HG03558 (cell line): ENCODE measurements at regions not wholly inside any gene's neighbourhood (a gene's known extent, or its start where the extent isn't known, plus 50 kb on each side); places are given as distances from the start of the nearest gene placed in this dataset.

Source experiments
- ATAC-seq: cut with Tn5 transposase; IDR thresholded peaks from one replicate; pipeline ENCODE4 v1.9.1; 2021; ENCODE audit warnings: moderate number of reproducible peaks; ENCODE audit not compliant: unreplicated experiment; ENCODE audit errors: extremely low read depth

DNA sequence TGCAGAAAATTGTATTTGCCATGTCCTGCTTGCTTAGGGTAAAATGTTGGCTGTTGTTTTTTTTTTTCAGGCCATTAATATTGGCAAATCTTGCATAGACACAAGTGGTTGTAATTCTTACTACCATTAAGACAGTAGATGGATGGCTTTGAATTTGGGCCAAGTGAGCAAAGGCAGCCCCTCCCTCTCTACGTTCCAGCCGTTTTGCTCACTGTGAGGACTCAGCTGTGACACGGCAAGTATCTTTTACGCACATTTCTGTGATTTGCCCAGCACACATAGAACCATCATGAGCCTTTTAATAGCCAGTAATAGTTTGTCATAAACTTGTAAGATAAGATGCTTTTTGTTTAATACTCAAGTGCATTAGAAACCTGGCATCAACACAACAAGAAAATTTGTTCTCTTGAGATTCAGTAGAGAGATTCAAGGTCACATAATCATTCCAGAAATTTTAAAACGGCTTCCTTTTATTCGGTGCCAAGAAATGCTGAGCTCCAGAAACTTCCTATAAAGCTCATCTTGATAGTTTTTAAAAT, 205.2 kb upstream of the ADCY2 start:
- ATAC-seq: no peak

DNA sequence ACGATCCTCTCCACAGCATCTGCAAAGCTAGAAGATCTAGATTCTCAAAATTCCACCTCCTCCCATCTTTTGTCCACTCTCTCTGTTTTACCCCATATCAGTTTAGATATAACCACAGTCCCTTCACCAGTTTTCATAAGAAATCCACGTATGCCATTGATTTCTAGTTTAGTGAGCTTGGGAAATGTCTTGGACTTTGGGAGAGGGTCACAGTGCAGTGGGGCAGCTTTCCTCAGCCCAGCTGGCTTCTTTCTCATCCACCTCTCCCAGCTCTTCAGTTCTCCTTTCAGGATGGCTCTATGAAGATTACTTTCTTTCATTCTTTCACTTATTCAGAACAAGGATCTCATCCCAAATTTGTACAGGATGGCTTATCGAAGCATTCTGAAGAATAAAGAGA, 203.9 kb upstream of the ADCY2 start:
- ATAC-seq: no peak

DNA sequence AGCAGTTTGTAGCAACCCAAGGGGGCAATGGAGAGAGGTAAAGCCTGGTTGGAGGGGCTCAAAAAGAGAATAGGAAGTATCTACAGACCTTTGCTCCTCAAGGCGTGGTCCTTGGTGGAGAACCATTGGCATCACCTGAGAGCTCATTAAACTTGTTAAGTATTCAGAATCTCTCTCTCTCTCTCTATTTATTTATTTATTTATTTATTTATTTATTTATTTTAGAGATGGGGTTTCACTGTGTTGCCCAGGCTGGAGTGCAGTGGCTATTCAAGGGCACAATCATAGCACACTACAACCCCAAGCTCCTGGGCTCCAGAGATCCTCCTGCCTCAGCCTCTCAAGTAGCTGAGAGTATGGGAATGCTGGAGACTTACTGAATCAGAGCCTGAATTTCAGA, 193.1 kb upstream of the ADCY2 start:
- no peak for ATAC-seq

DNA sequence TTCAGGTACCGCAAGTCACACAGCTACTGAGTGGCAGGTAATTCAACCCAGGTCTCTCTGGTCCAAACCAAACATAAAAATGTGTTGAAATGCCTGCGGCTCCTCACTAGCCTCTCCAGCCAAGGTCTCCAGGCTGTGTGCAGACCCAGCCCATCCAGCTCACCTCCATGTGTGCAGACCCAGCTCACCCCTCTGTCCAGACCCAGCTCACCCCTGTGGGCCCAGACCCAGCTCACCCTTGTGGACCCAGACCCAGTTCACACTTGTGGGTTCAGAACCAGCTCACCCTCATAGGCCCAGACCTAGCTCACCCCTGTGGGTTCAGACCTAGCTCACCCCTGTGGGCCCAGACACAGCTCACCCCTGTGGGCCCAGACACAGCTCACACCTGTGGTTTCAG, 188.0 kb upstream of the ADCY2 start:
- ATAC-seq: no peak

- no peak for ATAC-seq
Observed at GRCh38 chr5:7208938-7209337, 187.0 kb upstream of the ADCY2 start.

DNA sequence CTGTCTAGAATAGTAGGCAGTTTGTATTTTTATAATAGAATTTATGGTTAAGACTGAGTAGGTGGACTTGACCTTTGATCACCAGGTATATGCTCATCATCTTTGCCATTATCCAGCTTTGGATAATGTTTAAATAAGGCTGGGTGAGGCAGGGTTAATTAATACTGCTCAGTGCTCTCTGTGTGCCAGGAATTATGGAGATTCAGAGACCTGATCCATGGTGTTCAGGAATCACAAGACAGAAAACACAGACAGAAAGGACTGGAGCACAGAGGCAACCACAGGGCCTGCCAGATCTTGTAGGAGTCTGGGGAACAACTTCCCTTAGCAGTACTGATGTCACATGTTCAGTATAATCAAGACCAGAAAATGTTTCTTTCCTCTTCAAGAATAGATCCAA, 186.3 kb upstream of the ADCY2 start:
- no peak for ATAC-seq

DNA sequence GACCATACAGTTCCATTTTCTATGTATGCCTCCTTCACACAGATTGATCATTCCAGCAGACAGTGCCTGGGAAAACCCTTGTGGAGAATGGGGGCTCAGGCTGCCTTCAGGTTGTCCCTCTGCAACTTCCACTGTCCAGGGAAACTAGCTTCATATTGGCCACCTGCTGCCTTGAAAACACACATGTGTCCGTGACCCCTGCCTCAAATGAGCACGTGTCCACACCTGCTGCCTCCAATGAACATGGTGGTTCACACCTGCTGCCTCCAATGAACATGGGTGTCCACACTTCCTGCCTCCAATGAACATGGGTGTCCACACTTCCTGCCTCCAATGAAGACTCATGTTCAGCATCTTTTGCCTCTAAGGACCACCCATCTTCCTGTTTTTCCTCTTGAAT, 185.4 kb upstream of the ADCY2 start:
- ATAC-seq: no peak

GRCh38 chr5:7213525-7213924, 182.4 kb upstream of the ADCY2 start:
- no peak for ATAC-seq

GRCh38 chr5:7214906-7215416, 181.0 kb upstream of the ADCY2 start:
- ATAC-seq: no peak

- no peak for ATAC-seq
Observed at GRCh38 chr5:7218141-7218540, 177.8 kb upstream of the ADCY2 start.

DNA sequence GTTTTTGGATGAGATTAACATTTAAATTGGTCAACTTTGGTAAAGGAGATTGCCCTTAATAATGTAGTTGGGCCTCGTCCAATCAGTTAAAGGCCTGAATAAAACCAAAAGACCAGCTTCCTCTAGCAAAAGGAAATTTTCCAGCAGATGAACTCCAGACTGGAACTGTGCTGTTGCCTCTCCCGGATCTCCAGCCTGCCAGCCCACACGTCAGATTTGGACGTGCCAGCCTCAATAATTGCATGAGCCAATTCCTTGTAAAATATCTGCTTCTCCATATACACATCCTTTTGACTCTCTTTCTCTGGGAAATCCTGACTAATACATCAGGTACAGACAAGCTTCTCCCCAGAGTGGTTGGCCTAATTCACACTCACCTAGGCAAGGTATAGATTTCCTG, 175.8 kb upstream of the ADCY2 start:
- no peak for ATAC-seq

DNA sequence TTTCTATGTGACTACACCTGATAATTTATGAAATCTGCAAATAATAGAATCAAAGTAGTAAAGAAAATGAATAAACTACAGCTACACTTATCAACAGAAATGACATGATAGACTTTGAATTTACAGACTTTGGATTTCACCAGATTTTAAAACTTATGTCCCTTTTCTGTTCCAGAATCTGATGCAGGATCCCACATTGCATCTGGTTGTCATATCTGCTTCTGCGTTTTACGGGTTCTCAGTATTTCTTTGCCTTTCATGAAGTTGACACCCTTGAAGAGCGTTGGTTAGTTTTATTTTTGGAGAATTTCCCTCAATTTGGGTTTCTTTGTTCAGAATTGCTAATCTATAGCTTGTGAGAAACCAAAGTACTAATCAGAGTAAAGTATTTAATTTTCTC, 174.9 kb upstream of the ADCY2 start:
- no peak for ATAC-seq

GRCh38 chr5:7225826-7226225, 170.1 kb upstream of the ADCY2 start:
- ATAC-seq: no peak

GRCh38 chr5:7242118-7242710, 153.7 kb upstream of the ADCY2 start:
- no peak for ATAC-seq

- ATAC-seq: no peak
Observed at GRCh38 chr5:7244208-7244607, 151.7 kb upstream of the ADCY2 start.

GRCh38 chr5:7245121-7245651, 150.8 kb upstream of the ADCY2 start:
- ATAC-seq: no peak

DNA sequence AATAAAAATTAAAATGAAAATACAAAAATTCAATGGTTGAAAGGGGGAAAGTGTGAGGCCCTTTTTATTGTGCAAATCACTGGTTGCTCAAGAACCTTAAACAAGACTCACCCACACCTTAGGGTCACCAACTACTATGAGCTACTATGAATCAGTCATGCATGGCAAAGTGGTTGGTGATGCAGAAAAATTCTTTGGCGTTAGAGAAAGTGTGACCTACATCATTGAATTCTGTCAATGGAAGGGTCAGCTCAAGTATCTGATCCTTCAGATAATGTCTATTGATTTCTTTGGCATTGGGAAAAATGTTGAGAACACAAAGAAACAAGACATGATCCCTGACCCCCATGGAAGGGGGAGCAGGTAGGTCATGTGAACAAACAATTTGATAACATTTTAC, 149.7 kb upstream of the ADCY2 start:
- ATAC-seq: no peak

GRCh38 chr5:7250004-7250403, 145.9 kb upstream of the ADCY2 start:
- no peak for ATAC-seq

DNA sequence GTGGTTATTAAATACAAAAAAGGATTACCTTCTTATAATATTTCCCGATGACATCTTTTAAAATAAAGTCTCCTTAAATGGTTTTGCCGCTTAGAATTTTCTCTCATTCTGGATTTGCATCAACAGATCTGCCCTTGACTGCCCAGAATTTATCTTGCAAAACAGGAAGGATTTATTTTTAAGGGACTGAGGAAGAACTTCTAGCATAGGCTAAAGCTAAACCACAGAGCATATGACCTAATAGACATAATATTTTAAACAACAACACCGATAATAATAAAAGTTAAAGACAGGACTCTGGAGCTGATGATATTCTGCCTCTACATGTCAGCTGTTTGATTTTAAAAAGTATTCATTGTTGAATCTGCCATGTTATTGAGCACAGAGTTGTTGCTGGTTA, 145.3 kb upstream of the ADCY2 start:
- ATAC-seq: no peak

DNA sequence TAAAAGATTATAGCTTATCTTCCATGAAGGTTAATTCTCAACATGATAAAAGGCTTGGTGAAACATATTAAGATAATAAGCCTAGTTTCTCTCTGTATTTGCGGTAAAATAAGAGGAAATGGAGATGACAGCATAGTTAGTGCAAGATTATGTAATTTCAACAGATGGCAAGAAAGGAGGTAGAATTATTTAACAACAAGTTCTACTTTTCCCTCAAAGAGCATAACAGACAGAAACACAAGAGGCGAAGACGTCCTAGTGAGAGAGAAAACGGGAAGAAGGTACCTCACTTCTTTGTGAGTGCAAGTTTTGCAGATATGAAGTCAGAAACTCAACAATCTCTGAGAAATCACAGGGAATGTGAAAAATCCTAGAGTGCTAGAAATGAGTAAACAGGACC, 144.8 kb upstream of the ADCY2 start:
- no peak for ATAC-seq

DNA sequence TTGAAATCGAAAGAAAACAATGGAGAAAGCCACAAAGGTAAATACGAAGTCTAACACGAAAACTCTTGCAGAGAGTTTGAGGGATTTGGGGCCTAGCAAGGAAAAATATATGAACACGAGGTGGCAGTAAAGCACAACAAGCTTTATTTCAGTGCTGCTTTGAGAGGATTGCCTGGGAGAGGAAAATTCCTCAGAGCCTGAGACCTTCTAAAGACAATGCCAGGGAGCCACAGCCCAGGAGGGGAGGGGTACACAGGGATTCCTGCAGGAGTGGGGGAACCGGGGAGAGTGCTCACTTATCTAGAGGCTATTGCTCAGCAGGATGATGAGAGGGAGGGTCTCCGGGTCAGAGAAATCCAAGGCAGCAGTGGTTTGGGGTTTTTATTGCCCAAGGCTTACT, 134.9 kb upstream of the ADCY2 start:
- ATAC-seq: no peak

GRCh38 chr5:7261900-7262299, 134.0 kb upstream of the ADCY2 start:
- no peak for ATAC-seq
